IMR-90 (cell line): ENCODE measurements at regions not wholly inside any gene's neighbourhood (a gene's known extent, or its start where the extent isn't known, plus 50 kb on each side); places are given as distances from the start of the nearest gene placed in this dataset.

Experiments used
- ATAC-seq: fragments of 200-7000 bp; cut with Tn5 transposase; 2 replicates; pipeline ENCODE4 v1.9.1; 2020; ENCODE audit warnings: low read depth, mild to moderate bottlenecking, moderate library complexity
- BruUV-seq: library from RNA; stranded (reverse); fragments of 400-500 nt; replicated peaks from 2 replicates; lab custom pipeline; 2021; lab: Mats Ljungman, UMichigan
- CTCF ChIA-PET: fragments of 300-600 bp; formaldehyde crosslinking; extraction: SDS; loops from one replicate; lab custom pipeline; 2021; ENCODE audit warnings: antibody characterized with exemption; lab: Yijun Ruan, JAX
- POLR2A ChIA-PET: fragments of 300-600 bp; sonication (Branson Sonifier 250); formaldehyde crosslinking; loops from one replicate; lab custom pipeline; 2022; ENCODE audit warnings: antibody characterized with exemption; ENCODE audit not compliant: unreplicated experiment; lab: Charles Lee
- DNase-seq: peaks from one replicate; pipeline ENCODE4 v3.0.0; 2013
- H2AFZ ChIP-seq: replicated peaks from 2 replicates; pipeline ENCODE3; 2013; ENCODE audit warnings: low read length, mild to moderate bottlenecking; ENCODE audit not compliant: poor library complexity
- H2AK5ac ChIP-seq: 2 replicates; pipeline ENCODE4 v1.6.1; 2013; ENCODE audit warnings: low read depth, low read length, inconsistent platforms
- H2AK9ac ChIP-seq: replicated peaks from 2 replicates; pipeline ENCODE3; 2013; ENCODE audit warnings: mild to moderate bottlenecking, low read depth, low read length, moderate library complexity; ENCODE audit not compliant: poor library complexity
- H2BK120ac ChIP-seq: 2 replicates; pipeline ENCODE4 v1.6.1; 2013; ENCODE audit warnings: low read depth, low read length, inconsistent platforms
- H2BK15ac ChIP-seq: 3 replicates; pipeline ENCODE4 v1.6.1; 2013; ENCODE audit warnings: low read depth, low read length, inconsistent platforms
- H2BK20ac ChIP-seq: 2 replicates; pipeline ENCODE4 v1.6.1; 2013; ENCODE audit warnings: low read depth, mild to moderate bottlenecking, inconsistent platforms, low read length, moderate library complexity
- H2BK5ac ChIP-seq: 2 replicates; pipeline ENCODE4 v1.6.1; 2013; ENCODE audit warnings: mild to moderate bottlenecking, low read depth, low read length, inconsistent platforms; ENCODE audit not compliant: poor library complexity, severe bottlenecking
- H3K14ac ChIP-seq: replicated peaks from 2 replicates; pipeline ENCODE4 v1.6.1; 2013; ENCODE audit warnings: low read depth, low read length, inconsistent platforms
- H3K18ac ChIP-seq: 2 replicates; pipeline ENCODE4 v1.6.1; 2013; ENCODE audit warnings: low read depth, low read length, control low read depth
- H3K23ac ChIP-seq: 2 replicates; pipeline ENCODE4 v1.6.1; 2013; ENCODE audit warnings: low read depth, low read length, inconsistent platforms
- H3K27ac ChIP-seq: 2 replicates; pipeline ENCODE4 v1.5.1; 2013; ENCODE audit warnings: mild to moderate bottlenecking, control low read depth, low read length; ENCODE audit not compliant: insufficient read depth
- H3K27me3 ChIP-seq: 2 replicates; pipeline ENCODE4 v1.6.1; 2013; ENCODE audit warnings: low read length; ENCODE audit not compliant: control insufficient read depth, insufficient read depth
- H3K36me3 ChIP-seq: 2 replicates; pipeline ENCODE4 v1.6.1; 2013; ENCODE audit warnings: low read length, mixed read lengths; ENCODE audit not compliant: control insufficient read depth, insufficient read depth
- H3K4ac ChIP-seq: 2 replicates; pipeline ENCODE4 v1.6.1; 2013; ENCODE audit warnings: low read depth, low read length, inconsistent platforms
- H3K4me1 ChIP-seq: 2 replicates; pipeline ENCODE4 v1.6.1; 2013; ENCODE audit warnings: low read length, mixed read lengths; ENCODE audit not compliant: control insufficient read depth, insufficient read depth
- H3K4me2 ChIP-seq: 2 replicates; pipeline ENCODE4 v1.6.1; 2013; ENCODE audit warnings: low read depth, mild to moderate bottlenecking, control low read depth, low read length, moderate library complexity
- H3K4me3 ChIP-seq: 2 replicates; pipeline ENCODE4 v1.5.1; 2013; ENCODE audit warnings: low read depth, mild to moderate bottlenecking, control low read depth, low read length, moderate library complexity; ENCODE audit not compliant: insufficient read depth
- H3K56ac ChIP-seq: 2 replicates; pipeline ENCODE4 v1.6.1; 2013; ENCODE audit warnings: low read length, inconsistent platforms; ENCODE audit not compliant: insufficient read depth; ENCODE audit errors: extremely low read depth
- H3K79me1 ChIP-seq, 2 experiments: 2 replicates each; pipeline ENCODE4 v1.6.1; 2013; ENCODE audit warnings: low read length in 2 of 2, inconsistent platforms in 1 of 2, low read depth in 1 of 2
- H3K9ac ChIP-seq: 2 replicates; pipeline ENCODE4 v1.6.1; 2013; ENCODE audit warnings: low read depth, low read length, control low read depth
- H3K9me1 ChIP-seq: 2 replicates; pipeline ENCODE4 v1.6.1; 2013; ENCODE audit warnings: low read length, inconsistent platforms; ENCODE audit not compliant: insufficient read depth
- H3K9me3 ChIP-seq: 2 replicates; pipeline ENCODE4 v1.6.1; 2013; ENCODE audit warnings: low read length; ENCODE audit not compliant: control insufficient read depth, insufficient read depth
- H4K20me1 ChIP-seq: 2 replicates; pipeline ENCODE4 v1.6.1; 2013; ENCODE audit warnings: low read length, inconsistent platforms; ENCODE audit not compliant: insufficient read depth
- H4K5ac ChIP-seq: 2 replicates; pipeline ENCODE4 v1.6.1; 2013; ENCODE audit warnings: mild to moderate bottlenecking, low read depth, low read length, control low read depth
- H4K8ac ChIP-seq, 2 experiments: 2 replicates each; pipeline ENCODE4 v1.6.1; 2013; ENCODE audit warnings: low read depth in 2 of 2, low read length in 2 of 2, control low read depth in 1 of 2, inconsistent platforms in 1 of 2
- H4K91ac ChIP-seq: 2 replicates; pipeline ENCODE4 v1.6.1; 2013; ENCODE audit warnings: low read depth, low read length, inconsistent platforms; ENCODE audit not compliant: insufficient read depth
- BHLHE40 ChIP-seq: fragments of 150-350 bp; IDR thresholded peaks from 2 replicates; pipeline ENCODE4 v1.6.1; 2016; ENCODE audit warnings: mild to moderate bottlenecking, low read depth, low read length
- CEBPB ChIP-seq: IDR thresholded peaks from 2 replicates; pipeline ENCODE4 v1.6.1; 2012; ENCODE audit warnings: low read depth, low read length, improper control_type of control experiment
- CHD1 ChIP-seq: IDR thresholded peaks from 2 replicates; pipeline ENCODE4 v1.6.1; 2012; ENCODE audit warnings: low read depth, low read length, improper control_type of control experiment
- CTCF ChIP-seq: conservative IDR thresholded peaks from 2 replicates; pipeline ENCODE4 v1.5.1; 2012; ENCODE audit warnings: mild to moderate bottlenecking, low read depth, low read length, improper control_type of control experiment
- ELK1 ChIP-seq: fragments of 150-350 bp; IDR thresholded peaks from 2 replicates; pipeline ENCODE4 v1.6.1; 2016; ENCODE audit warnings: low read depth, mild to moderate bottlenecking, low read length, moderate library complexity, borderline replicate concordance
- FOS ChIP-seq: fragments of 150-350 bp; IDR thresholded peaks from 2 replicates; pipeline ENCODE4 v1.6.1; 2016; ENCODE audit warnings: low read depth, low read length
- MAFK ChIP-seq: IDR thresholded peaks from 2 replicates; pipeline ENCODE4 v1.6.1; 2012; ENCODE audit warnings: low read depth, low read length, improper control_type of control experiment
- MAZ ChIP-seq: IDR thresholded peaks from 2 replicates; pipeline ENCODE4 v1.6.1; 2012; ENCODE audit warnings: low read depth, mild to moderate bottlenecking, low read length, improper control_type of control experiment, moderate library complexity, borderline replicate concordance
- MXI1 ChIP-seq: IDR thresholded peaks from 2 replicates; pipeline ENCODE4 v1.6.1; 2012; ENCODE audit warnings: low read depth, mild to moderate bottlenecking, low read length, moderate library complexity, borderline replicate concordance
- NFE2L2 ChIP-seq: fragments of 150-350 bp; IDR thresholded peaks from 2 replicates; pipeline ENCODE4 v1.6.1; 2016; ENCODE audit warnings: low read depth, mild to moderate bottlenecking, low read length
- POLR2A ChIP-seq: IDR thresholded peaks from 2 replicates; pipeline ENCODE4 v1.6.1; 2012; ENCODE audit warnings: mild to moderate bottlenecking, low read depth, low read length
- RAD21 ChIP-seq: IDR thresholded peaks from 2 replicates; pipeline ENCODE4 v1.6.1; 2012; ENCODE audit warnings: low read length, improper control_type of control experiment
- RCOR1 ChIP-seq: IDR thresholded peaks from 2 replicates; pipeline ENCODE4 v1.6.1; 2012; ENCODE audit warnings: mild to moderate bottlenecking, low read length, improper control_type of control experiment; ENCODE audit not compliant: insufficient replicate concordance
- RFX5 ChIP-seq: IDR thresholded peaks from 2 replicates; pipeline ENCODE4 v1.8.0; 2012; ENCODE audit warnings: low read depth, mild to moderate bottlenecking, low read length, moderate library complexity
- SMC3 ChIP-seq: fragments of 150-350 bp; IDR thresholded peaks from 2 replicates; pipeline ENCODE4 v1.6.1; 2016; ENCODE audit warnings: low read depth, mild to moderate bottlenecking, antibody characterized with exemption, low read length, moderate library complexity
- USF2 ChIP-seq: fragments of 150-350 bp; IDR thresholded peaks from 2 replicates; pipeline ENCODE4 v1.6.1; 2017; ENCODE audit warnings: mild to moderate bottlenecking, antibody characterized with exemption, low read length, low read depth
- WGBS, 2 experiments: methylation state at CpG; one replicate each; pipeline versions ENCODE4 v1.1.5 to v1.1.7; 2013; ENCODE audit warnings: missing lambda C conversion rate in 2 of 2; ENCODE audit not compliant: insufficient read length in 1 of 2; ENCODE audit errors: extremely low coverage in 2 of 2; 5-methylcytosine and 5-hydroxymethylcytosine counted together
- dilution Hi-C: fragments of 300-500 bp; cut with HindIII; formaldehyde crosslinking; loops from one replicate; pipeline ENCODE4 v1.14.3; 2018; ENCODE audit warnings: low sequenced_read_pairs; ENCODE audit not compliant: unreplicated experiment
- in situ Hi-C: fragments of 300-500 bp; cut with MboI; formaldehyde crosslinking; loops from 3 replicates; pipeline ENCODE4 v1.14.3; 2019; ENCODE audit warnings: low sequenced_read_pairs, inconsistent platforms, mixed read lengths
- intact Hi-C: fragments of 100-400 bp; cut with micrococcal nuclease; formaldehyde crosslinking; loops from 2 replicates; pipeline ENCODE4 v1.10.0; 2022

- H3K9me3 ChIP-seq, result no peaks in the 10 kb centered on the region
- POLR2A ChIA-PET, result no interaction called here
Observed at GRCh38 chr16:86787538-86787937, 209.2 kb downstream of the FOXL1 start.

More at GRCh38 chr16:86787538-86787937, 209.2 kb downstream of the FOXL1 start:
- ATAC-seq (no peak), DNase-seq (no peak)
- Histone ChIP-seq H2BK20ac (no peak overlapping the region), H4K20me1 (no peaks in the 10 kb centered on the region), H3K4me3 (no peak overlapping the region), H2AK5ac (no peak overlapping the region), H4K8ac (no peak overlapping the region), H3K79me1 (no peaks in the 10 kb centered on the region), H3K9ac (no peak overlapping the region), H2BK120ac (no peak overlapping the region), H3K56ac (no peak overlapping the region), H3K9me1 (peaks cover 5% of the 10 kb centered on the region; the same call in 1 of the 2 replicates), H4K5ac (no peak overlapping the region), H2BK15ac (no peak overlapping the region), H3K4me1 (no peaks in the 10 kb centered on the region), H2BK5ac (no peak overlapping the region), H2AK9ac (no peak overlapping the region), H3K36me3 (no peaks in the 10 kb centered on the region), H3K4me2 (no peak overlapping the region), H2AFZ (no peak overlapping the region), H3K27ac (no peak overlapping the region), H3K4ac (no peak overlapping the region), H3K27me3 (peaks cover 16% of the 10 kb centered on the region), H3K18ac (no peak overlapping the region), H4K91ac (no peak overlapping the region), H3K14ac (no peak overlapping the region), H3K23ac (no peak overlapping the region)
- BruUV-seq, result no TSS peak
- WGBS, 2 experiments, result no CpG with 5 or more reads among the region's 5 CpGs
- CTCF ChIA-PET, result no interaction called here
- dilution Hi-C loops (no loop called here), intact Hi-C loops (no loop called here), in situ Hi-C loops (no loop called here)
- TF ChIP-seq MAFK (no peak), BHLHE40 (no peak), RFX5 (no peak), CTCF (no peak), POLR2A (no peak), USF2 (no peak), MAZ (no peak), CEBPB (no peak), RAD21 (no peak), FOS (no peak), MXI1 (no peak), NFE2L2 (no peak), SMC3 (no peak), RCOR1 (no peak), CHD1 (no peak), ELK1 (no peak)
